T-cell (primary cell): ENCODE measurements at regions not wholly inside any gene's neighbourhood (a gene's known extent, or its start where the extent isn't known, plus 50 kb on each side); places are given as distances from the start of the nearest gene placed in this dataset.

ENCODE experiments used
- ATAC-seq, 4 experiments: fragments of 200-7000 bp in 3 of 4; fragments of 150-1000 bp in 1 of 4; cut with Tn5 transposase; replicated peaks in 1 of 4; 1 replicate in 3 of 4; 2 replicates in 1 of 4; pipeline ENCODE4 v1.10.0; 2021; ENCODE audit warnings: moderate library complexity in 3 of 4, mild to moderate bottlenecking in 2 of 4, moderate number of reproducible peaks in 1 of 4
- CTCF ChIA-PET, 2 donors: fragments of 300-600 bp; sonication (Branson Sonifier 250); formaldehyde crosslinking; loops; one replicate each; lab custom pipeline; 2022; ENCODE audit warnings: antibody characterized with exemption in 2 of 2; lab: Charles Lee
- POLR2A ChIA-PET, 2 donors: fragments of 300-600 bp; sonication (Branson Sonifier 250); formaldehyde crosslinking; loops; one replicate each; lab custom pipeline; 2022; ENCODE audit warnings: antibody characterized with exemption in 2 of 2; lab: Charles Lee
- DNase-seq, 35 experiments: peaks; one replicate each; pipeline versions ENCODE4 v3.0.0 to v3.0.0-alpha.2; 2013 to 2023
- H3K27ac ChIP-seq: one replicate; pipeline ENCODE4 v1.5.1; 2013; ENCODE audit warnings: low read length
- H3K27me3 ChIP-seq, 2 experiments: replicated peaks in 1 of 2; 1 replicate in 1 of 2; 2 replicates in 1 of 2; pipeline versions ENCODE4 v1.6.1 to v1.7.0; 2013; ENCODE audit warnings: low read length in 1 of 2, mixed read lengths in 1 of 2; ENCODE audit not compliant: control insufficient read depth in 2 of 2, insufficient read depth in 2 of 2; ENCODE audit errors: extremely low read depth in 1 of 2
- H3K36me3 ChIP-seq, 2 donors: 1 replicate in 1 of 2; 2 replicates in 1 of 2; pipeline versions ENCODE4 v1.6.1 to v1.7.0; 2013; ENCODE audit warnings: low read length in 1 of 2; ENCODE audit not compliant: control insufficient read depth in 2 of 2, insufficient read depth in 1 of 2; ENCODE audit errors: extremely low read depth in 1 of 2
- H3K4me1 ChIP-seq, 2 experiments: 1 replicate in 1 of 2; 2 replicates in 1 of 2; pipeline versions ENCODE4 v1.6.1 to v1.7.0; 2013; ENCODE audit warnings: low read length in 2 of 2, mixed read lengths in 1 of 2; ENCODE audit not compliant: insufficient read depth in 2 of 2, control insufficient read depth in 1 of 2; ENCODE audit errors: extremely low read depth in 1 of 2
- H3K4me3 ChIP-seq, 2 donors: 1 replicate in 1 of 2; 2 replicates in 1 of 2; pipeline versions ENCODE4 v1.5.1 to v1.7.0; 2013; ENCODE audit warnings: mild to moderate bottlenecking in 2 of 2, low read length in 1 of 2, moderate library complexity in 1 of 2; ENCODE audit not compliant: control insufficient read depth in 1 of 2; ENCODE audit errors: extremely low read depth in 1 of 2
- H3K9me3 ChIP-seq: 2 replicates; pipeline ENCODE4 v1.7.0; 2013
- H3K27ac Mint-ChIP-seq, 2 donors: one replicate each; pipeline ENCODE4 v1.8.0; 2020 to 2021; ENCODE audit warnings: mild to moderate bottlenecking in 2 of 2, mixed read lengths in 2 of 2
- H3K27me3 Mint-ChIP-seq, 2 donors: one replicate each; pipeline ENCODE4 v1.8.0; 2021 to 2022; ENCODE audit warnings: mixed read lengths in 2 of 2
- H3K36me3 Mint-ChIP-seq: one replicate; pipeline ENCODE4 v1.8.0; 2021; ENCODE audit warnings: mixed read lengths
- H3K4me1 Mint-ChIP-seq, 3 donors: one replicate each; pipeline ENCODE4 v1.8.0; 2020 to 2022; ENCODE audit warnings: mixed read lengths in 3 of 3, mild to moderate bottlenecking in 1 of 3
- H3K4me3 Mint-ChIP-seq, 3 donors: one replicate each; pipeline ENCODE4 v1.8.0; 2020 to 2022; ENCODE audit warnings: mild to moderate bottlenecking in 3 of 3, mixed read lengths in 3 of 3, moderate library complexity in 3 of 3
- H3K9me3 Mint-ChIP-seq, 3 donors: one replicate each; pipeline ENCODE4 v1.8.0; 2020 to 2022; ENCODE audit warnings: mixed read lengths in 3 of 3
- WGBS: methylation state at CpG from one replicate; pipeline ENCODE4 v1.1.5; 2013; ENCODE audit warnings: missing lambda C conversion rate; ENCODE audit not compliant: insufficient coverage; 5-methylcytosine and 5-hydroxymethylcytosine counted together

GRCh38 chr14:53452005-53452673, 299.0 kb upstream of the DDHD1 start:
- no peaks in the 10 kb centered on the region for H3K4me1 Mint-ChIP-seq
- H3K27me3 Mint-ChIP-seq, result peaks cover 1 to 9% of the 10 kb centered on the region in 2 donors
- ChIA-PET POLR2A (no interaction called here), CTCF (no interaction called here)
- no peaks in the 10 kb centered on the region for H3K9me3 ChIP-seq
- no peak overlapping the region for H3K4me3 Mint-ChIP-seq
- no peak for ATAC-seq
- no peak overlapping the region for H3K27ac Mint-ChIP-seq
- 82% methylated on average over 4 of the region's 4 CpGs for WGBS
- H3K4me1 ChIP-seq, result no peaks in the 10 kb centered on the region
- no peak for DNase-seq
- peaks cover 0 to 3% of the 10 kb centered on the region in 2 experiments for H3K27me3 ChIP-seq
- H3K36me3 ChIP-seq, result no peaks in the 10 kb centered on the region
- H3K4me3 ChIP-seq, result no peak overlapping the region
- H3K27ac ChIP-seq, result no peak overlapping the region
- H3K36me3 Mint-ChIP-seq, result no peaks in the 10 kb centered on the region
- H3K9me3 Mint-ChIP-seq, result peaks cover 0 to 4% (median 1%) of the 10 kb centered on the region in 3 donors

- H3K27ac Mint-ChIP-seq, result no peak overlapping the region
- POLR2A ChIA-PET, result no interaction called here
- no peak overlapping the region for H3K4me3 Mint-ChIP-seq
- no peak for ATAC-seq
- H3K27ac ChIP-seq, result no peak overlapping the region
- H3K27me3 Mint-ChIP-seq, result peaks cover 1 to 12% of the 10 kb centered on the region in 2 donors
- no peaks in the 10 kb centered on the region for H3K36me3 ChIP-seq
- no peak for DNase-seq
- no peak overlapping the region for H3K4me3 ChIP-seq
- CTCF ChIA-PET, result no interaction called here
- peaks cover 0 to 4% (median 1%) of the 10 kb centered on the region in 3 donors for H3K9me3 Mint-ChIP-seq
- WGBS, result no CpG with 5 or more reads among the region's 3 CpGs
- no peaks in the 10 kb centered on the region for H3K4me1 ChIP-seq
- no peaks in the 10 kb centered on the region for H3K36me3 Mint-ChIP-seq
- peaks cover 0 to 3% of the 10 kb centered on the region in 2 experiments for H3K27me3 ChIP-seq
- H3K4me1 Mint-ChIP-seq, result no peaks in the 10 kb centered on the region
- no peaks in the 10 kb centered on the region for H3K9me3 ChIP-seq
Observed at GRCh38 chr14:53450871-53451270, 297.7 kb upstream of the DDHD1 start.

- Mint-ChIP-seq H3K4me1 (no peaks in the 10 kb centered on the region), H3K36me3 (peaks cover 3% of the 10 kb centered on the region), H3K27ac (no peak overlapping the region), H3K27me3 (peaks cover 1 to 12% of the 10 kb centered on the region in 2 donors), H3K9me3 (peaks cover 0 to 9% (median 3%) of the 10 kb centered on the region in 3 donors), H3K4me3 (no peak overlapping the region)
- Histone ChIP-seq H3K36me3 (no peaks in the 10 kb centered on the region), H3K9me3 (no peaks in the 10 kb centered on the region), H3K27ac (no peak overlapping the region), H3K4me3 (no peak overlapping the region), H3K27me3 (peaks cover 0 to 3% of the 10 kb centered on the region in 2 experiments), H3K4me1 (no peaks in the 10 kb centered on the region)
- DNase-seq (no peak), ATAC-seq (no peak)
- POLR2A ChIA-PET, result no interaction called here
- CTCF ChIA-PET, result interaction anchor here in 1 of 2 donors (0.6 kb wide), 1 partner anchor 707 kb away, joined by 4 read pairs; no protein-coding TSS in a partner anchor
- 79% methylated on average over 2 of the region's 2 CpGs for WGBS
Observed at GRCh38 chr14:53448682-53449081, 295.6 kb upstream of the DDHD1 start.

- Histone ChIP-seq H3K4me3 (no peak overlapping the region), H3K27ac (no peak overlapping the region), H3K36me3 (no peaks in the 10 kb centered on the region), H3K4me1 (no peaks in the 10 kb centered on the region), H3K9me3 (no peaks in the 10 kb centered on the region), H3K27me3 (peaks cover 0 to 3% of the 10 kb centered on the region in 2 experiments)
- H3K36me3 Mint-ChIP-seq, result peaks cover 3% of the 10 kb centered on the region
- 60% methylated on average over 1 of the region's 5 CpGs for WGBS
- ATAC-seq (no peak), DNase-seq (no peak)
- H3K27me3 Mint-ChIP-seq, result peaks cover 0 to 12% of the 10 kb centered on the region in 2 donors
- no peak overlapping the region for H3K27ac Mint-ChIP-seq
- CTCF ChIA-PET, result interaction anchor here in 1 of 2 donors (0.6 kb wide), 1 partner anchor 35 kb away, joined by 3 read pairs; no protein-coding TSS in a partner anchor
- POLR2A ChIA-PET, result no interaction called here
- no peaks in the 10 kb centered on the region for H3K4me1 Mint-ChIP-seq
- no peak overlapping the region for H3K4me3 Mint-ChIP-seq
- peaks cover 0 to 9% (median 3%) of the 10 kb centered on the region in 3 donors for H3K9me3 Mint-ChIP-seq
Observed at GRCh38 chr14:53444677-53445312, 291.7 kb upstream of the DDHD1 start.

- no peak for ATAC-seq
- CTCF ChIA-PET, result no interaction called here
- no peak for DNase-seq
- no peaks in the 10 kb centered on the region for H3K4me1 Mint-ChIP-seq
- no peak overlapping the region for H3K4me3 Mint-ChIP-seq
- no peaks in the 10 kb centered on the region for H3K27me3 ChIP-seq
- peaks cover 3 to 15% (median 6%) of the 10 kb centered on the region in 3 donors for H3K9me3 Mint-ChIP-seq
- H3K4me3 ChIP-seq, result no peak overlapping the region
- H3K27me3 Mint-ChIP-seq, result peaks cover 0 to 3% of the 10 kb centered on the region in 2 donors
- no peaks in the 10 kb centered on the region for H3K36me3 ChIP-seq
- no peaks in the 10 kb centered on the region for H3K4me1 ChIP-seq
- POLR2A ChIA-PET, result no interaction called here
- WGBS, result 65% methylated on average over 5 of the region's 6 CpGs
- H3K9me3 ChIP-seq, result no peaks in the 10 kb centered on the region
- no peak overlapping the region for H3K27ac ChIP-seq
- H3K36me3 Mint-ChIP-seq, result peaks cover 3% of the 10 kb centered on the region
- H3K27ac Mint-ChIP-seq, result no peak overlapping the region
Observed at GRCh38 chr14:53441789-53442188, 288.7 kb upstream of the DDHD1 start.

- Histone ChIP-seq H3K4me1 (no peaks in the 10 kb centered on the region), H3K9me3 (no peaks in the 10 kb centered on the region), H3K27ac (no peak overlapping the region), H3K4me3 (no peak overlapping the region), H3K27me3 (no peaks in the 10 kb centered on the region), H3K36me3 (no peaks in the 10 kb centered on the region)
- peaks cover 2 to 6% (median 6%) of the 10 kb centered on the region in 3 donors for H3K9me3 Mint-ChIP-seq
- H3K4me3 Mint-ChIP-seq, result no peak overlapping the region
- H3K4me1 Mint-ChIP-seq, result no peaks in the 10 kb centered on the region
- H3K36me3 Mint-ChIP-seq, result no peaks in the 10 kb centered on the region
- H3K27ac Mint-ChIP-seq, result no peak overlapping the region
- DNase-seq, result no peak
- no peaks in the 10 kb centered on the region for H3K27me3 Mint-ChIP-seq
- no peak for ATAC-seq
- POLR2A ChIA-PET, result no interaction called here
- CTCF ChIA-PET, result no interaction called here
Observed at GRCh38 chr14:53437858-53438257, 284.7 kb upstream of the DDHD1 start.
